DOHH2 (cell line): ENCODE measurements at regions not wholly inside any gene's neighbourhood (a gene's known extent, or its start where the extent isn't known, plus 50 kb on each side); places are given as distances from the start of the nearest gene placed in this dataset.

Experiments
- H3F3A ChIP-seq: fragments of 200-600 bp; sonication (generic), shearing (Covaris generic); 2 replicates; pipeline ENCODE4 v1.6.0; 2016; ENCODE audit warnings: antibody characterized with exemption, mild to moderate bottlenecking; ENCODE audit not compliant: control insufficient read depth, insufficient read depth
- H3K27ac ChIP-seq: fragments of 200-600 bp; sonication (generic); 2 replicates; pipeline ENCODE4 v1.5.1; 2014; ENCODE audit warnings: low read depth, mild to moderate bottlenecking, low read length, moderate library complexity
- H3K27me3 ChIP-seq: fragments of 200-600 bp; sonication (generic); 2 replicates; pipeline ENCODE4 v1.6.1; 2014; ENCODE audit warnings: mild to moderate bottlenecking, low read length, mixed read lengths; ENCODE audit not compliant: control insufficient read depth
- H3K36me3 ChIP-seq: fragments of 200-600 bp; sonication (generic); 2 replicates; pipeline ENCODE4 v1.6.1; 2014; ENCODE audit warnings: mild to moderate bottlenecking, low read length, moderate library complexity, mixed read lengths; ENCODE audit not compliant: control insufficient read depth
- H3K4me1 ChIP-seq: fragments of 200-600 bp; sonication (generic); 2 replicates; pipeline ENCODE4 v1.6.1; 2014; ENCODE audit warnings: mild to moderate bottlenecking, low read length, mixed read lengths; ENCODE audit not compliant: control insufficient read depth
- H3K4me2 ChIP-seq: fragments of 200-600 bp; sonication (generic); 2 replicates; pipeline ENCODE4 v1.6.0; 2014; ENCODE audit warnings: mild to moderate bottlenecking, low read length, moderate library complexity
- H3K4me3 ChIP-seq: fragments of 200-600 bp; sonication (generic); 2 replicates; pipeline ENCODE4 v1.5.1; 2014; ENCODE audit warnings: mild to moderate bottlenecking, low read length, mixed read lengths
- H3K79me2 ChIP-seq: fragments of 200-600 bp; sonication (generic); 2 replicates; pipeline ENCODE4 v1.6.1; 2014; ENCODE audit warnings: mild to moderate bottlenecking, low read length, mixed read lengths; ENCODE audit not compliant: control insufficient read depth
- H3K9me2 ChIP-seq: fragments of 200-600 bp; sonication (generic); replicated peaks from 2 replicates; pipeline ENCODE4 v1.6.1; 2014; ENCODE audit warnings: mild to moderate bottlenecking, low read length, mixed read lengths; ENCODE audit not compliant: control insufficient read depth
- H3K9me3 ChIP-seq: fragments of 200-600 bp; sonication (generic); 2 replicates; pipeline ENCODE4 v1.6.1; 2014; ENCODE audit warnings: antibody characterized with exemption, low read length, mixed read lengths; ENCODE audit not compliant: control insufficient read depth, insufficient read depth
- H4K20me1 ChIP-seq: fragments of 200-600 bp; sonication (generic); 2 replicates; pipeline ENCODE4 v1.6.0; 2014; ENCODE audit warnings: low read depth, mild to moderate bottlenecking, antibody characterized with exemption, low read length, moderate library complexity; ENCODE audit not compliant: control insufficient read depth, insufficient read depth
- CTCF ChIP-seq: fragments of 200-600 bp; sonication (generic); IDR thresholded peaks from one replicate; pipeline ENCODE4 v1.5.1; 2014; ENCODE audit warnings: antibody characterized with exemption, mild to moderate bottlenecking, low read depth, low read length; ENCODE audit not compliant: poor library complexity, severe bottlenecking
- EZH2phosphoT487 ChIP-seq: fragments of 200-600 bp; sonication (generic); IDR thresholded peaks from 2 replicates; pipeline ENCODE4 v1.6.1; 2017; ENCODE audit warnings: borderline replicate concordance, mild to moderate bottlenecking, antibody characterized with exemption, low read length, moderate library complexity, mixed read lengths

GRCh38 chr6:20351534-20351933, 50.1 kb upstream of the E2F3 start:
- H3K4me3 ChIP-seq, result no peak overlapping the region
- no peaks in the 10 kb centered on the region for H3K36me3 ChIP-seq
- no peaks in the 10 kb centered on the region for H3K27me3 ChIP-seq
- H3K9me3 ChIP-seq, result no peaks in the 10 kb centered on the region; the same call in 1 of the 2 replicates
- H3F3A ChIP-seq, result no peaks in the 10 kb centered on the region
- no peaks in the 10 kb centered on the region for H3K9me2 ChIP-seq
- no peaks in the 10 kb centered on the region for H3K4me1 ChIP-seq
- no peaks in the 10 kb centered on the region for H4K20me1 ChIP-seq
- no peak overlapping the region for H3K27ac ChIP-seq
- H3K79me2 ChIP-seq, result no peaks in the 10 kb centered on the region
- H3K4me2 ChIP-seq, result no peak overlapping the region
- TF ChIP-seq EZH2phosphoT487, result no peak
- no peak for TF ChIP-seq CTCF
